Esophagus squamous epithelium (tissue), 4 donors: ENCODE measurements at regions not wholly inside any gene's neighbourhood (a gene's known extent, or its start where the extent isn't known, plus 50 kb on each side); places are given as distances from the start of the nearest gene placed in this dataset.

Experiments used
- POLR2A ChIP-seq, 4 donors: fragments of 450-650 bp; IDR thresholded peaks; one replicate each; pipeline ENCODE4 v1.6.1; 2017; ENCODE audit warnings: antibody characterized with exemption in 4 of 4, mild to moderate bottlenecking in 4 of 4, moderate library complexity in 3 of 4
- TF ChIP-seq, protein P1 (sequence below), 6 experiments: fragments of 450-650 bp in 4 of 6; fragments of 200-600 bp in 2 of 6; sonication (generic) in 2 of 6; IDR thresholded peaks; one replicate each; pipeline ENCODE4 v1.5.1; 2016 to 2019; ENCODE audit warnings: antibody characterized with exemption in 6 of 6, mild to moderate bottlenecking in 4 of 6, moderate library complexity in 4 of 6

DNA sequence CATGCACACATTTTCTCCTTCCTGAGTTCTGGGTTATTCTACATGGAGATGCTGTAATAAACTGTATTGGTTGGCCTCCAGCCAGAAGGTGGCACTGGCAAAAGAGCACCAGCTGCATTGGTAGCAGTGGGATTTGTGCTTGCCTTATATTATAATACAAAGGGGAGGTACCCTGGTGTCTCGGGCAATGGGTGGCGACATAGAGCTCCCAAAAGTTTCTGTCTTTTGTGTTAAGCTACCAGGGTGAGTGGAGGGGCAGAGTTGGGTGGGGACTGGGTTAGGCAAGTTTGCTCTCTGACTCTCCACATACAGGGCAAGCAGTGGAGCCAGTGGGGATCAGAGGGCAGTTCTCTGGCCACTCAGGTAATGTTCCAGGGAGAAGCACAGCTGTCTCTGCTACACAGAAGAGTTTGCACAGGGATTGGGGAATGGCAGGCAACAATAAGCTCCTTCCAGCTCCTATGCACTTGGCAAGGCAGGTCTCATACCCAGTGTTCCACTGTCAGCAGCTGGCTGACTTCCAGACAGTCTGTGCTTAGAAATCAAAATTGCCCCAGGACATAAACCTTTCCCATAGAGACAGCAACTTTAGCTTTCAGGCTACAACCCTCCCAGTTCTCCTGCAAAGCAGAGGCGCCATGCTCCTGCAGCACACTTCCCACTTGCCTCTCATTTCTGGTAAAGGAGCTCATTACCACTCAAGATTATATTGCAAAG is 463.9 kb upstream of the PCDH7 start:
- TF ChIP-seq, protein P1, sequence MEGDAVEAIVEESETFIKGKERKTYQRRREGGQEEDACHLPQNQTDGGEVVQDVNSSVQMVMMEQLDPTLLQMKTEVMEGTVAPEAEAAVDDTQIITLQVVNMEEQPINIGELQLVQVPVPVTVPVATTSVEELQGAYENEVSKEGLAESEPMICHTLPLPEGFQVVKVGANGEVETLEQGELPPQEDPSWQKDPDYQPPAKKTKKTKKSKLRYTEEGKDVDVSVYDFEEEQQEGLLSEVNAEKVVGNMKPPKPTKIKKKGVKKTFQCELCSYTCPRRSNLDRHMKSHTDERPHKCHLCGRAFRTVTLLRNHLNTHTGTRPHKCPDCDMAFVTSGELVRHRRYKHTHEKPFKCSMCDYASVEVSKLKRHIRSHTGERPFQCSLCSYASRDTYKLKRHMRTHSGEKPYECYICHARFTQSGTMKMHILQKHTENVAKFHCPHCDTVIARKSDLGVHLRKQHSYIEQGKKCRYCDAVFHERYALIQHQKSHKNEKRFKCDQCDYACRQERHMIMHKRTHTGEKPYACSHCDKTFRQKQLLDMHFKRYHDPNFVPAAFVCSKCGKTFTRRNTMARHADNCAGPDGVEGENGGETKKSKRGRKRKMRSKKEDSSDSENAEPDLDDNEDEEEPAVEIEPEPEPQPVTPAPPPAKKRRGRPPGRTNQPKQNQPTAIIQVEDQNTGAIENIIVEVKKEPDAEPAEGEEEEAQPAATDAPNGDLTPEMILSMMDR (IDR thresholded peaks at IDR 0.05) = no peak
- TF ChIP-seq POLR2A (IDR thresholded peaks at IDR 0.05) = no peak
